GM21786 (cell line): ENCODE measurements at regions not wholly inside any gene's neighbourhood (a gene's known extent, or its start where the extent isn't known, plus 50 kb on each side); places are given as distances from the start of the nearest gene placed in this dataset.

Source experiments
- ATAC-seq: cut with Tn5 transposase; IDR thresholded peaks from one replicate; pipeline ENCODE4 v1.9.1; 2021; ENCODE audit not compliant: unreplicated experiment

- ATAC-seq: no peak
These were observed 51.8 kb upstream of the TLE1 start for GRCh38 chr9:81741103-81741502.

- no peak for ATAC-seq
These were observed 58.7 kb upstream of the TLE1 start for GRCh38 chr9:81748091-81748490.

- no peak for ATAC-seq
These were observed 64.1 kb upstream of the TLE1 start for GRCh38 chr9:81753436-81753835.

GRCh38 chr9:81754245-81754644 lies 64.9 kb upstream of the TLE1 start:
- no peak for ATAC-seq

GRCh38 chr9:81755721-81756120 lies 66.4 kb upstream of the TLE1 start:
- no peak for ATAC-seq

- ATAC-seq: no peak
These were observed 67.2 kb upstream of the TLE1 start for GRCh38 chr9:81756561-81756960.

GRCh38 chr9:81758123-81758797 lies 68.9 kb upstream of the TLE1 start:
- ATAC-seq: no peak

GRCh38 chr9:81759680-81760215 lies 70.4 kb upstream of the TLE1 start:
- ATAC-seq: no peak

- no peak for ATAC-seq
These were observed 78.6 kb upstream of the TLE1 start for GRCh38 chr9:81767921-81768320.

- no peak for ATAC-seq
These were observed 82.2 kb upstream of the TLE1 start for GRCh38 chr9:81771571-81771970.

GRCh38 chr9:81772144-81772543 lies 82.8 kb upstream of the TLE1 start:
- no peak for ATAC-seq

GRCh38 chr9:81776390-81776789 lies 87.0 kb upstream of the TLE1 start:
- no peak for ATAC-seq

GRCh38 chr9:81776834-81777233 lies 87.5 kb upstream of the TLE1 start:
- ATAC-seq: no peak

- ATAC-seq: no peak
These were observed 88.1 kb upstream of the TLE1 start for GRCh38 chr9:81777482-81777881.

GRCh38 chr9:81782313-81782995 lies 93.1 kb upstream of the TLE1 start:
- no peak for ATAC-seq

GRCh38 chr9:81787747-81788632 lies 98.6 kb upstream of the TLE1 start:
- ATAC-seq: no peak

GRCh38 chr9:81789721-81790120 lies 100.4 kb upstream of the TLE1 start:
- no peak for ATAC-seq

- ATAC-seq: no peak
These were observed 100.8 kb upstream of the TLE1 start for GRCh38 chr9:81790166-81790565.

GRCh38 chr9:81791076-81791475 lies 101.7 kb upstream of the TLE1 start:
- ATAC-seq: no peak

- ATAC-seq: no peak
These were observed 109.3 kb upstream of the TLE1 start for GRCh38 chr9:81798606-81799005.

GRCh38 chr9:81801190-81801589 lies 111.8 kb upstream of the TLE1 start:
- no peak for ATAC-seq

- ATAC-seq: no peak
These were observed 115.0 kb upstream of the TLE1 start for GRCh38 chr9:81804306-81804705.
